ENCODE measurements at regions not wholly inside any gene's neighbourhood (a gene's known extent, or its start where the extent isn't known, plus 50 kb on each side); places are given as distances from the start of the nearest gene placed in this dataset.

DNA sequence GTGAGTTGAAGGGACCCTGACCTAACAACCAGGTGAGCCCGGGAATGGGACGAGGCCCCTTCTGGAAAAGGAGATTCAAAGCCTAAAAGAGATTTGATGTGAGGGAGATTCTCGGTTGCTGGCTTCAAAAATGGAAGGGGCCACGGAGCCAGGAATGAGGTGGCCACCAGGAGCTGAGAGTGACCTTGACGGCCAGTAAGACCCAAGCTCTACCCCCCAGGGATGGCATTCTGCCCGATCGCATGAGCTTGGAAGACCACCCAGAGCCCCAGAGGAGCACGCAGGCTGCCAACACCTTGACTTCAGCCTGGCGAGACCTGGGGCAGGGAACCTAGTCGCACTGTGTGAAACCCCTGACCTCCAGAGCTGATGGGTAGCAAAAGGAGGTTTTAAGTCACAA, 163.9 kb downstream of the BMP7 start:
- no peak overlapping the region for H3K27ac ChIP-seq
- TF ChIP-seq, protein P1, sequence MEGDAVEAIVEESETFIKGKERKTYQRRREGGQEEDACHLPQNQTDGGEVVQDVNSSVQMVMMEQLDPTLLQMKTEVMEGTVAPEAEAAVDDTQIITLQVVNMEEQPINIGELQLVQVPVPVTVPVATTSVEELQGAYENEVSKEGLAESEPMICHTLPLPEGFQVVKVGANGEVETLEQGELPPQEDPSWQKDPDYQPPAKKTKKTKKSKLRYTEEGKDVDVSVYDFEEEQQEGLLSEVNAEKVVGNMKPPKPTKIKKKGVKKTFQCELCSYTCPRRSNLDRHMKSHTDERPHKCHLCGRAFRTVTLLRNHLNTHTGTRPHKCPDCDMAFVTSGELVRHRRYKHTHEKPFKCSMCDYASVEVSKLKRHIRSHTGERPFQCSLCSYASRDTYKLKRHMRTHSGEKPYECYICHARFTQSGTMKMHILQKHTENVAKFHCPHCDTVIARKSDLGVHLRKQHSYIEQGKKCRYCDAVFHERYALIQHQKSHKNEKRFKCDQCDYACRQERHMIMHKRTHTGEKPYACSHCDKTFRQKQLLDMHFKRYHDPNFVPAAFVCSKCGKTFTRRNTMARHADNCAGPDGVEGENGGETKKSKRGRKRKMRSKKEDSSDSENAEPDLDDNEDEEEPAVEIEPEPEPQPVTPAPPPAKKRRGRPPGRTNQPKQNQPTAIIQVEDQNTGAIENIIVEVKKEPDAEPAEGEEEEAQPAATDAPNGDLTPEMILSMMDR (IDR thresholded peaks at IDR 0.05) = no peak

DNA sequence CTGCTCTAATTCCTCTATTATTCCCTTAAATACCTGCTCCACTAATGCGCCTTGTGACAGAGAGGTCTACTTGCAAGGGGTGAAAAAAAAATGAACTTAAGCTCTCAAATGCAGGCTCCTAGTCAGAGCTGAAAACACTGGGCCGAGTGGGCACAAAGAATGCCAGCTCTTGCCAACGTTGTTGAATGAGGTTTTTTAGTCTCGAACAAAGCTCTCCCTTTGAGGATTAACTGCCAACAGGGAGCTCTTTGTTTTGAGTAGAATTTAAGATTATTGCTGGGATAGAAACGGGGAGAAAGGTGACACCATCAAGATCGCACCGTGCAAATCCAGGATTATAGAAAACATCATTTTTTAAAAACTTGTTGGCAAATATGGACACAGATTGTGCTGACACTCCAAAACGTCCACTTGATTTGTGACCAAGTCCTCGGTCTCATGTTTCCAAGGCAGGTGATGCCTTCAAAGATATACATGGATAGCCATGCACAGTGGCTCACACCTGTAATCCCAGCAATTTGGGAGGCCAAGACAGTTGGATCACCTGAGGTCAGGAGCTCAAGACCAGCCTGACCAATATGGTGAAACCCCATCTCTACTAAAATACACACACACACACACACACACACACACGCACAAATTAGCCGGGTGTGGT, 163.2 kb downstream of the BMP7 start:
- Histone ChIP-seq H3K27me3 (no peaks in the 10 kb centered on the region), H3K36me3 (no peaks in the 10 kb centered on the region), H3K9me3 (no peaks in the 10 kb centered on the region), H3K27ac (no peak overlapping the region), H3K4me1 (no peaks in the 10 kb centered on the region), H3K4me3 (no peak overlapping the region)
- TF ChIP-seq, protein P1 (IDR thresholded peaks at IDR 0.05) = no peak
- no peak for DNase-seq (ENCODE audit: low spot score)

More for the DNA sequence above, 163.9 kb downstream of the BMP7 start:
- Histone ChIP-seq H3K4me3 (no peak overlapping the region), H3K9me3 (no peaks in the 10 kb centered on the region), H3K27me3 (no peaks in the 10 kb centered on the region), H3K4me1 (no peaks in the 10 kb centered on the region), H3K36me3 (no peaks in the 10 kb centered on the region)
- no peak for DNase-seq (ENCODE audit: low spot score)

DNA sequence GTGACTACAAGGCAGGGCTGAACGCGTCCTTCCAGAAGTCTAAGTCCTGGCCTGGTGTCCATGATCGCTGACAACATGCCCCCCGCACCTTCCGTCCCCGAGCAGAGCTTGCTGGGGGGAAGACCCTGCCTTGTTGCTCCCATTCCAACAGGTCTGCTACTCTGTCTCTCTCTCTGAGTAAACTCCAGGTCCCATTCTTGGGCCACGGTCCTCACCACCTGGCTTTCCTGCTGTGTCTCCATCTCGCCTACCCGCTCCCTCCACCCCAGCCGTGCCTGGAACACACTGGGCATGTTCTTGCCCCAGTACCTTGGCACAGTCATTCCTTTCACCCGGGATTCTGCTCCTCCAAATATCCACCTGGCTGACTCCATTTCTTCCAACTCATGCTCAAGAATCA, 162.3 kb downstream of the BMP7 start:
- no peaks in the 10 kb centered on the region for H3K4me1 ChIP-seq
- H3K36me3 ChIP-seq = no peaks in the 10 kb centered on the region
- no peak overlapping the region for H3K4me3 ChIP-seq
- TF ChIP-seq, protein P1 (IDR thresholded peaks at IDR 0.05) = no peak
- H3K27me3 ChIP-seq = no peaks in the 10 kb centered on the region
- H3K27ac ChIP-seq = no peak overlapping the region
- H3K9me3 ChIP-seq = no peaks in the 10 kb centered on the region
- no peak for DNase-seq (ENCODE audit: low spot score)

DNA sequence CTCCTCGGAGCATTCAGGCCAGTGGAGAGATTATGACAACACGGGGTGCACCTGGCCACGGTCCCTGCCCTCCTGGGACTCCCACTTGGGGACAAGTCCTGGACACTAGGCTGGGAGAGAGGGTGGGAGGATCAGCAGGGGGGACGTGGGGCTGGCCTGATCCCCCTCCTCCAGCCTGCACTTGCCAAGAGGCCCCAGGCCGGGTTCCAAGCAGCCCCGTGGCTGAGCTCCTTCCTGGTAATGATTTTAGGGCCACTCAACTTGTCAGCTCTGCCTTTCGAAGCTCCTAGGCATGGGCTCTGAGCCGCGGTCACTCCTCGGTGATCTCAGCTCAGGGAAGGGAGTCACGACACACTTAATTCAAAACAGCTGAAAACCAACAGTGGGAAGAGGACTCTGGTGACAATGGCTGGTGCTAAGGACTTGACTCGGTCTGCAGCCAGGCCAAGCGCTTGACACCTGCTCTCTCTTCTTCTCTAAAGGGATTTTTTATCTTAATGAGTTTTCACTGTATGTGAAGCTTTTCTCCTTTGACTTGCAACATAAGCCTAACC, 161.7 kb downstream of the BMP7 start:
- no peaks in the 10 kb centered on the region for H3K27me3 ChIP-seq
- H3K4me1 ChIP-seq = no peaks in the 10 kb centered on the region
- DNase-seq (ENCODE audit: low spot score) = no peak
- no peak overlapping the region for H3K4me3 ChIP-seq
- H3K9me3 ChIP-seq = no peaks in the 10 kb centered on the region
- H3K36me3 ChIP-seq = no peaks in the 10 kb centered on the region
- H3K27ac ChIP-seq = no peak overlapping the region
- TF ChIP-seq, protein P1 (IDR thresholded peaks at IDR 0.05) = no peak

DNA sequence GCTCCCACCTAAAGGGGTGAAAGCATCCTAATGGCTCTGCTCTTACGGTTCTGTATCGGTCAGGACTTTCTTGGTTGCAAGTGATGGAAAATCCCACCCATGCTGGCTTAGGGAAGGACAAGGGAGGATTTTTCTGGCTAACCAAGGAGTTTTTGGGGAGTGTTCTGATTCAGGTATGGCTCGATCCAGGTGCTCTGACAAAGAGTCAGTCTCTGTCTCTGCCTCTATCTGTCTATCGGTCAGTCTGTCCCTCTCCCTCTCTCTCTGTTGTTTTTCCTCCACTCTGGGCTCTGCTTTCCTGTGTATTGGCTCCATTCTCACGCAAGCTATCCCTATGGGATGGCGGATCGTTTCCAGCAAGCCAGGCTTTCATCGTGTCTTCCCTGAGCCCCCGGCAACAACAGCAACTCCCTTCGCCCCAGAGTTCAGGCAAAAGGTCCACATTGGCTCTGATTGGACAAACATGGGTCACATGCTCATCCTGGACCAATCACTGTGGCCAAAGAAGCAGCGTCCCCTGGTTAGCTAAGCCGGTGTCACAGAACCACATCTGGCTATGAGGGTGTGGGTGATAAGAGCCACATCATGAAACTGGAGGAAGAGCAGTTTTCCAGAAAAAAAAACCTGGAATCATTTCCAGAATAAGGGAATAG, 160.3 kb downstream of the BMP7 start:
- Histone ChIP-seq H3K4me1 (no peaks in the 10 kb centered on the region), H3K4me3 (no peak overlapping the region), H3K36me3 (no peaks in the 10 kb centered on the region), H3K9me3 (no peaks in the 10 kb centered on the region), H3K27ac (no peak overlapping the region), H3K27me3 (no peaks in the 10 kb centered on the region)
- no peak for DNase-seq (ENCODE audit: low spot score)
- TF ChIP-seq, protein P1 (IDR thresholded peaks at IDR 0.05) = no peak
